Uterus (tissue), 2 donors: ENCODE measurements at regions not wholly inside any gene's neighbourhood (a gene's known extent, or its start where the extent isn't known, plus 50 kb on each side); places are given as distances from the start of the nearest gene placed in this dataset.

ENCODE experiments used
- POLR2A ChIP-seq, 2 donors: fragments of 450-650 bp; IDR thresholded peaks; one replicate each; pipeline ENCODE4 v1.6.1; 2016; ENCODE audit warnings: antibody characterized with exemption in 2 of 2, mild to moderate bottlenecking in 1 of 2, moderate library complexity in 1 of 2
- TF ChIP-seq, protein P1 (sequence below), 4 experiments: fragments of 200-600 bp in 2 of 4; fragments of 450-650 bp in 2 of 4; sonication (generic) in 2 of 4; IDR thresholded peaks; one replicate each; pipeline ENCODE4 v1.5.1; 2016 to 2019; ENCODE audit warnings: antibody characterized with exemption in 4 of 4, mild to moderate bottlenecking in 2 of 4, moderate library complexity in 1 of 4

DNA sequence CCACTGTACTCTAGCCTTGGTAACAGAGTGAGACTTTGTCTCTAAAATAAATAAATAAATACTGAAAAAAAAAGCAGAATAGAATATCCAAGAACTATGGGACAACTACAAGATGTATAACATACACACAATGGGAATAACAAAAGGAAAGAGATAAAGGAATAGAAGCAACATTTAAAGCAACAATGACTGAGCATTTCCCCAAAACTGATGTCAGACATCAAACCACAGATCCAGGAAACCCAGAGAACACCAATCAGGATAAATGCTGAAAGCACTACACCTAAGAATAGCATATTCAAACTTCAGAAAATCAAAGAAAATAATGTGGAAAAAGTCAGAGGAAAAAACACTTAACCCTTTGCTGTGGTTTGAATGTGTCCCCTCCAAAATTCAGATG, 436.4 kb downstream of the ACTL7B start:
- TF ChIP-seq, protein P1, sequence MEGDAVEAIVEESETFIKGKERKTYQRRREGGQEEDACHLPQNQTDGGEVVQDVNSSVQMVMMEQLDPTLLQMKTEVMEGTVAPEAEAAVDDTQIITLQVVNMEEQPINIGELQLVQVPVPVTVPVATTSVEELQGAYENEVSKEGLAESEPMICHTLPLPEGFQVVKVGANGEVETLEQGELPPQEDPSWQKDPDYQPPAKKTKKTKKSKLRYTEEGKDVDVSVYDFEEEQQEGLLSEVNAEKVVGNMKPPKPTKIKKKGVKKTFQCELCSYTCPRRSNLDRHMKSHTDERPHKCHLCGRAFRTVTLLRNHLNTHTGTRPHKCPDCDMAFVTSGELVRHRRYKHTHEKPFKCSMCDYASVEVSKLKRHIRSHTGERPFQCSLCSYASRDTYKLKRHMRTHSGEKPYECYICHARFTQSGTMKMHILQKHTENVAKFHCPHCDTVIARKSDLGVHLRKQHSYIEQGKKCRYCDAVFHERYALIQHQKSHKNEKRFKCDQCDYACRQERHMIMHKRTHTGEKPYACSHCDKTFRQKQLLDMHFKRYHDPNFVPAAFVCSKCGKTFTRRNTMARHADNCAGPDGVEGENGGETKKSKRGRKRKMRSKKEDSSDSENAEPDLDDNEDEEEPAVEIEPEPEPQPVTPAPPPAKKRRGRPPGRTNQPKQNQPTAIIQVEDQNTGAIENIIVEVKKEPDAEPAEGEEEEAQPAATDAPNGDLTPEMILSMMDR (IDR thresholded peaks at IDR 0.05) = no peak
- TF ChIP-seq POLR2A (IDR thresholded peaks at IDR 0.05) = no peak
